Neural cell (in vitro differentiated cells): ENCODE measurements at regions not wholly inside any gene's neighbourhood (a gene's known extent, or its start where the extent isn't known, plus 50 kb on each side); places are given as distances from the start of the nearest gene placed in this dataset.

Experiments used
- H2AFZ ChIP-seq: fragments of 200-600, 300-800 bp; sonication (generic), shearing (Covaris generic); 2 replicates; pipeline ENCODE4 v1.6.0; 2014; ENCODE audit warnings: low read depth, mild to moderate bottlenecking, antibody characterized with exemption, low read length, moderate library complexity
- H3F3A ChIP-seq: fragments of 200-600 bp; shearing (Covaris generic); 2 replicates; pipeline ENCODE4 v1.6.1; 2016; ENCODE audit warnings: mild to moderate bottlenecking, moderate library complexity, mixed read lengths, antibody characterized with exemption, low read length; ENCODE audit not compliant: insufficient read depth, poor library complexity, severe bottlenecking
- H3K27ac ChIP-seq: fragments of 200-600, 300-800 bp; sonication (generic), shearing (Covaris generic); 2 replicates; pipeline ENCODE4 v1.5.1; 2014; ENCODE audit warnings: mild to moderate bottlenecking, low read length, moderate library complexity
- H3K27me3 ChIP-seq: fragments of 300-800, 200-600 bp; sonication (generic), shearing (Covaris generic); 2 replicates; pipeline ENCODE4 v1.6.0; 2014; ENCODE audit warnings: mild to moderate bottlenecking, low read depth, low read length, moderate library complexity; ENCODE audit not compliant: insufficient read depth
- H3K36me3 ChIP-seq: fragments of 300-800, 200-600 bp; sonication (generic), shearing (Covaris generic); 2 replicates; pipeline ENCODE4 v1.5.1; 2014; ENCODE audit warnings: mild to moderate bottlenecking, antibody characterized with exemption, low read length, moderate library complexity; ENCODE audit not compliant: insufficient read depth
- H3K4me2 ChIP-seq: fragments of 300-800, 200-600 bp; sonication (generic), shearing (Covaris generic); 2 replicates; pipeline ENCODE4 v1.6.0; 2014; ENCODE audit warnings: mild to moderate bottlenecking, low read length
- H3K4me3 ChIP-seq: fragments of 300-800, 200-600 bp; sonication (generic), shearing (Covaris generic); 2 replicates; pipeline ENCODE4 v1.5.1; 2014; ENCODE audit warnings: mild to moderate bottlenecking, low read length, moderate library complexity
- H3K79me2 ChIP-seq: fragments of 200-600 bp; shearing (Covaris generic); replicated peaks from 2 replicates; pipeline ENCODE4 v1.6.0; 2014; ENCODE audit warnings: mild to moderate bottlenecking, low read length, moderate library complexity; ENCODE audit not compliant: insufficient read depth
- H3K9ac ChIP-seq: fragments of 300-800, 200-600 bp; sonication (generic), shearing (Covaris generic); 2 replicates; pipeline ENCODE4 v1.6.1; 2016; ENCODE audit warnings: mild to moderate bottlenecking, low read length, mixed read lengths
- H3K9me2 ChIP-seq: fragments of 200-600 bp; shearing (Covaris generic); 2 replicates; pipeline ENCODE4 v1.6.1; 2016; ENCODE audit warnings: mild to moderate bottlenecking, low read length, mixed read lengths; ENCODE audit not compliant: insufficient read depth
- H3K9me3 ChIP-seq: fragments of 200-600, 300-800 bp; sonication (generic), shearing (Covaris generic); 2 replicates; pipeline ENCODE4 v1.6.1; 2016; ENCODE audit warnings: mild to moderate bottlenecking, mixed run types, low read length, moderate library complexity, mixed read lengths
- H4K20me1 ChIP-seq: fragments of 200-600 bp; shearing (Covaris generic); 2 replicates; pipeline ENCODE4 v1.6.1; 2016; ENCODE audit warnings: mild to moderate bottlenecking, mixed run types; ENCODE audit not compliant: insufficient read depth
- CTCF ChIP-seq: fragments of 450-650 bp; IDR thresholded peaks from 2 replicates; pipeline ENCODE4 v1.5.1; 2014; ENCODE audit warnings: antibody characterized with exemption, mild to moderate bottlenecking, moderate library complexity; ENCODE audit not compliant: poor library complexity, severe bottlenecking
- EP300 ChIP-seq: fragments of 450-650 bp; conservative IDR thresholded peaks from 2 replicates; pipeline ENCODE4 v1.6.1; 2014; ENCODE audit warnings: antibody characterized with exemption, mild to moderate bottlenecking, moderate library complexity; ENCODE audit not compliant: poor library complexity, severe bottlenecking
- EZH2 ChIP-seq: fragments of 200-600, 300-800 bp; shearing (Covaris generic), sonication (generic); IDR thresholded peaks from 2 replicates; pipeline ENCODE4 v1.6.1; 2014; ENCODE audit warnings: antibody characterized with exemption, low read length, borderline replicate concordance, mild to moderate bottlenecking; ENCODE audit not compliant: insufficient read depth, poor library complexity, severe bottlenecking
- MXI1 ChIP-seq: fragments of 450-650 bp; conservative IDR thresholded peaks from 2 replicates; pipeline ENCODE4 v1.6.1; 2014; ENCODE audit warnings: antibody characterized with exemption, mild to moderate bottlenecking; ENCODE audit not compliant: poor library complexity, severe bottlenecking
- POLR2AphosphoS5 ChIP-seq: IDR thresholded peaks from 2 replicates; pipeline ENCODE4 v1.6.1; 2012
- RAD21 ChIP-seq: fragments of 450-650 bp; conservative IDR thresholded peaks from 2 replicates; pipeline ENCODE4 v1.6.1; 2014; ENCODE audit warnings: antibody characterized with exemption, mild to moderate bottlenecking, moderate library complexity
- REST ChIP-seq: IDR thresholded peaks from 2 replicates; pipeline ENCODE4 v1.6.1; 2012; ENCODE audit warnings: borderline replicate concordance
- SMC3 ChIP-seq: fragments of 450-650 bp; conservative IDR thresholded peaks from 2 replicates; pipeline ENCODE4 v1.6.1; 2014; ENCODE audit warnings: antibody characterized with exemption, mild to moderate bottlenecking, moderate library complexity; ENCODE audit not compliant: poor library complexity
- TAF1 ChIP-seq: IDR thresholded peaks from 2 replicates; pipeline ENCODE4 v1.6.1; 2012; ENCODE audit warnings: low read depth

GRCh38 chr5:73238873-73239272, 65.9 kb downstream of the TMEM174 start:
- Histone ChIP-seq H3K4me3 (no peak overlapping the region), H3F3A (no peaks in the 10 kb centered on the region), H3K27me3 (peaks cover 80% of the 10 kb centered on the region), H3K79me2 (no peaks in the 10 kb centered on the region), H3K9ac (no peak overlapping the region), H3K9me3 (no peaks in the 10 kb centered on the region), H2AFZ (no peak overlapping the region), H3K9me2 (no peaks in the 10 kb centered on the region), H3K4me2 (no peak overlapping the region), H4K20me1 (no peaks in the 10 kb centered on the region), H3K27ac (no peak overlapping the region), H3K36me3 (no peaks in the 10 kb centered on the region)
- TF ChIP-seq EZH2 (no peak), POLR2AphosphoS5 (no peak), EP300 (no peak), MXI1 (no peak)

GRCh38 chr5:73236541-73237128, 63.6 kb downstream of the TMEM174 start:
- Histone ChIP-seq H3K9me3 (no peaks in the 10 kb centered on the region), H3K27ac (no peak overlapping the region), H4K20me1 (no peaks in the 10 kb centered on the region), H3K9me2 (no peaks in the 10 kb centered on the region), H3K36me3 (no peaks in the 10 kb centered on the region), H3K4me3 (no peak overlapping the region), H3K4me2 (no peak overlapping the region), H3K79me2 (no peaks in the 10 kb centered on the region), H2AFZ (no peak overlapping the region), H3K9ac (no peak overlapping the region), H3F3A (no peaks in the 10 kb centered on the region), H3K27me3 (peaks cover 98% of the 10 kb centered on the region)
- TF ChIP-seq MXI1 (no peak), POLR2AphosphoS5 (no peak), EZH2 (no peak), CTCF (no peak), SMC3 (no peak), RAD21 (no peak), EP300 (no peak), REST (no peak), TAF1 (no peak)

- H3K9me3 ChIP-seq, result no peaks in the 10 kb centered on the region
- no peaks in the 10 kb centered on the region for H3K9me2 ChIP-seq
- H3F3A ChIP-seq, result no peaks in the 10 kb centered on the region
- H3K4me3 ChIP-seq, result peak overlapping the region; percentile 50
- no peak overlapping the region for H2AFZ ChIP-seq
- peaks cover 98% of the 10 kb centered on the region for H3K27me3 ChIP-seq
- no peak for TF ChIP-seq CTCF
- TF ChIP-seq RAD21, result no peak
- no peaks in the 10 kb centered on the region for H4K20me1 ChIP-seq
- no peaks in the 10 kb centered on the region for H3K36me3 ChIP-seq
- no peaks in the 10 kb centered on the region for H3K79me2 ChIP-seq
- H3K27ac ChIP-seq, result no peak overlapping the region
- no peak overlapping the region for H3K9ac ChIP-seq
- H3K4me2 ChIP-seq, result no peak overlapping the region
Observed at GRCh38 chr5:73234204-73234555, 61.2 kb downstream of the TMEM174 start.
